GM12878 (cell line): ENCODE measurements at regions not wholly inside any gene's neighbourhood (a gene's known extent, or its start where the extent isn't known, plus 50 kb on each side); places are given as distances from the start of the nearest gene placed in this dataset.

ENCODE experiments used
- ATAC-seq: fragments of 200-7000 bp; cut with Tn5 transposase; 3 replicates; pipeline ENCODE4 v1.9.1; 2020; ENCODE audit warnings: mild to moderate bottlenecking, moderate library complexity
- BruUV-seq: library from RNA; stranded (reverse); fragments of 400-500 nt; replicated peaks from 2 replicates; lab custom pipeline; 2021; lab: Mats Ljungman, UMichigan
- CTCF ChIA-PET: fragments of 300-600 bp; sonication (Branson Sonifier 250); formaldehyde crosslinking; extraction: SDS; loops from one replicate; lab custom pipeline; 2021; ENCODE audit warnings: inconsistent platforms; lab: Yijun Ruan, JAX
- POLR2A ChIA-PET: fragments of 350-600 bp; formaldehyde crosslinking; extraction: SDS; loops from one replicate; lab custom pipeline; 2021; ENCODE audit warnings: inconsistent platforms; lab: Charles Lee
- RAD21 ChIA-PET: fragments of 300-600 bp; sonication (Branson Sonifier 250); formaldehyde crosslinking; loops from one replicate; lab custom pipeline; 2023; ENCODE audit warnings: antibody characterized with exemption; ENCODE audit not compliant: unreplicated experiment; lab: Charles Lee
- SMC1A ChIA-PET: fragments of 300-600 bp; sonication (Branson Sonifier 250); formaldehyde crosslinking; loops from one replicate; lab custom pipeline; 2023; ENCODE audit not compliant: unreplicated experiment, uncharacterized antibody; lab: Charles Lee
- DNase-seq: peaks from one replicate; pipeline ENCODE4 v3.0.0-alpha.2; 2011; ENCODE audit warnings: low read depth, low spot score
- FAIRE-seq: peaks from 3 replicates; lab custom pipeline; 2011; peaks lifted over from hg19 to GRCh38; lab: Jason Lieb, UNC
- H2AFZ ChIP-seq: 2 replicates; pipeline ENCODE4 v1.6.0; 2011; ENCODE audit warnings: low read depth, low read length, control low read depth; ENCODE audit not compliant: control insufficient read depth
- H3K27ac ChIP-seq: 2 replicates; pipeline ENCODE4 v1.5.1; 2011; ENCODE audit warnings: control low read depth; ENCODE audit not compliant: control insufficient read depth, insufficient read depth
- H3K27me3 ChIP-seq, 2 experiments: replicated peaks in 1 of 2; 2 replicates each; pipeline versions ENCODE4 v1.6.0 to v1.6.1; 2011; ENCODE audit warnings: low read length in 1 of 2; ENCODE audit not compliant: control insufficient read depth in 2 of 2, insufficient read depth in 2 of 2
- H3K36me3 ChIP-seq, 2 experiments: 2 replicates each; pipeline ENCODE4 v1.5.1; 2011; ENCODE audit warnings: low read length in 1 of 2; ENCODE audit not compliant: control insufficient read depth in 2 of 2, insufficient read depth in 2 of 2
- H3K4me1 ChIP-seq: 2 replicates; pipeline ENCODE4 v1.6.1; 2011; ENCODE audit warnings: mild to moderate bottlenecking, low read length, moderate library complexity, mixed read lengths; ENCODE audit not compliant: control insufficient read depth, insufficient read depth
- H3K4me2 ChIP-seq: 2 replicates; pipeline ENCODE4 v1.6.0; 2011; ENCODE audit warnings: control low read depth; ENCODE audit not compliant: control insufficient read depth, insufficient read depth
- H3K4me3 ChIP-seq: fragments of 200-600 bp; sonication (generic); 2 replicates; pipeline ENCODE4 v1.5.1; 2016
- H3K79me2 ChIP-seq: 2 replicates; pipeline ENCODE4 v1.6.0; 2011; ENCODE audit warnings: low read length; ENCODE audit not compliant: control insufficient read depth, insufficient read depth
- H3K9ac ChIP-seq: 2 replicates; pipeline ENCODE4 v1.8.0; 2011; ENCODE audit warnings: low read length, control low read depth, mixed read lengths; ENCODE audit not compliant: control insufficient read depth, insufficient read depth
- H3K9me3 ChIP-seq: replicated peaks from 3 replicates; pipeline ENCODE4 v1.5.1; 2011; ENCODE audit warnings: mild to moderate bottlenecking, low read length; ENCODE audit not compliant: control insufficient read depth, insufficient read depth
- H4K20me1 ChIP-seq: 2 replicates; pipeline ENCODE4 v1.6.0; 2011; ENCODE audit not compliant: control insufficient read depth, insufficient read depth
- BMI1 ChIP-seq: fragments of 450-650 bp; IDR thresholded peaks from 2 replicates; pipeline ENCODE4 v1.6.1; 2016; ENCODE audit warnings: mild to moderate bottlenecking, moderate library complexity, borderline replicate concordance
- CHD1 ChIP-seq: IDR thresholded peaks from 2 replicates; pipeline ENCODE4 v1.6.1; 2012; ENCODE audit warnings: low read depth, low read length, improper control_type of control experiment
- DPF2 ChIP-seq: fragments of 450-650 bp; IDR thresholded peaks from 2 replicates; pipeline ENCODE4 v1.6.1; 2017; ENCODE audit warnings: mild to moderate bottlenecking
- IRF5 ChIP-seq: fragments of 450-650 bp; IDR thresholded peaks from 2 replicates; pipeline ENCODE4 v1.6.1; 2017; ENCODE audit warnings: borderline replicate concordance
- JUNB ChIP-seq: IDR thresholded peaks from 2 replicates; pipeline ENCODE4 v1.6.1; 2016; ENCODE audit warnings: antibody characterized with exemption, mild to moderate bottlenecking
- JUND ChIP-seq: IDR thresholded peaks from 2 replicates; pipeline ENCODE4 v1.6.1; 2012; ENCODE audit warnings: low read depth, mild to moderate bottlenecking, low read length, improper control_type of control experiment, moderate library complexity
- LARP7 ChIP-seq: fragments of 450-650 bp; IDR thresholded peaks from 2 replicates; pipeline ENCODE4 v1.6.1; 2017; ENCODE audit warnings: mild to moderate bottlenecking
- MTA2 ChIP-seq: fragments of 450-650 bp; IDR thresholded peaks from 2 replicates; pipeline ENCODE4 v1.6.1; 2016; ENCODE audit warnings: low read depth, mild to moderate bottlenecking, moderate library complexity
- NRF1 ChIP-seq: conservative IDR thresholded peaks from 2 replicates; pipeline ENCODE4 v1.6.1; 2011; ENCODE audit warnings: mild to moderate bottlenecking, low read depth, low read length, improper control_type of control experiment
- PAX5 ChIP-seq: IDR thresholded peaks from 2 replicates; pipeline ENCODE4 v1.6.1; 2011; ENCODE audit warnings: low read depth, low read length, borderline replicate concordance
- POLR2AphosphoS2 ChIP-seq: IDR thresholded peaks from 2 replicates; pipeline ENCODE4 v1.6.1; 2011; ENCODE audit warnings: low read depth, mild to moderate bottlenecking, low read length, improper control_type of control experiment, moderate library complexity
- POLR2AphosphoS5 ChIP-seq: IDR thresholded peaks from 2 replicates; pipeline ENCODE4 v1.6.1; 2011; ENCODE audit warnings: mild to moderate bottlenecking, low read length, inconsistent platforms
- RB1 ChIP-seq: fragments of 450-650 bp; formaldehyde crosslinking; IDR thresholded peaks from 2 replicates; pipeline ENCODE4 v1.6.1; 2017; ENCODE audit warnings: mild to moderate bottlenecking, borderline replicate concordance
- RCOR1 ChIP-seq: conservative IDR thresholded peaks from 2 replicates; pipeline ENCODE4 v1.6.1; 2012; ENCODE audit warnings: low read depth, low read length, improper control_type of control experiment
- SMARCA5 ChIP-seq: fragments of 450-650 bp; IDR thresholded peaks from 2 replicates; pipeline ENCODE4 v1.6.1; 2017; ENCODE audit warnings: mild to moderate bottlenecking
- STAT3 ChIP-seq: IDR thresholded peaks from 2 replicates; pipeline ENCODE4 v1.6.1; 2011; ENCODE audit warnings: low read depth, low read length, improper control_type of control experiment
- TCF12 ChIP-seq: IDR thresholded peaks from 2 replicates; pipeline ENCODE4 v1.6.1; 2011; ENCODE audit warnings: low read depth, mild to moderate bottlenecking, low read length
- ZZZ3 ChIP-seq: IDR thresholded peaks from 2 replicates; pipeline ENCODE4 v1.6.1; 2011; ENCODE audit warnings: low read depth; ENCODE audit not compliant: control insufficient read depth, insufficient read length
- WGBS: methylation state at CpG from one replicate; pipeline ENCODE4 v1.1.6; 2016; ENCODE audit warnings: low lambda C conversion rate; ENCODE audit not compliant: insufficient replicate concordance, insufficient coverage; ENCODE audit errors: missing lambda C conversion rate; 5-methylcytosine and 5-hydroxymethylcytosine counted together
- in situ Hi-C: fragments of 300-500 bp; cut with MboI; formaldehyde crosslinking; loops from 9 replicates; pipeline ENCODE4 v1.14.3; 2018; ENCODE audit warnings: mixed read lengths
- intact Hi-C: fragments of 100-400 bp; cut with micrococcal nuclease; formaldehyde crosslinking; loops from one replicate; pipeline ENCODE4 v1.14.2; 2022; ENCODE audit not compliant: unreplicated experiment

- WGBS = 5% methylated on average over 1 of the region's 1 CpG
- Histone ChIP-seq H2AFZ (no peak overlapping the region), H4K20me1 (no peaks in the 10 kb centered on the region), H3K9ac (no peak overlapping the region), H3K27ac (no peak overlapping the region), H3K4me2 (no peak overlapping the region)
- ATAC-seq (no peak), DNase-seq (no peak)
- intact Hi-C loops = no loop called here
- SMC1A ChIA-PET = no interaction called here
- in situ Hi-C loops = no loop called here
- no peak for TF ChIP-seq STAT3
- no peak for TF ChIP-seq NRF1
- TF ChIP-seq JUND = no peak
- no peak for TF ChIP-seq SMARCA5
- no peak for TF ChIP-seq PAX5
- no peak for TF ChIP-seq RB1
- no peak for TF ChIP-seq POLR2AphosphoS5
- no peak for TF ChIP-seq RCOR1
- TF ChIP-seq MTA2 = no peak
- TF ChIP-seq BMI1 = no peak
- no peak for TF ChIP-seq JUNB
- no peak for TF ChIP-seq POLR2AphosphoS2
- TF ChIP-seq LARP7 = no peak
- no peak for TF ChIP-seq TCF12
- no peak for TF ChIP-seq IRF5
- no peak for TF ChIP-seq ZZZ3
- TF ChIP-seq DPF2 = no peak
- no peak for TF ChIP-seq CHD1
- TF ChIP-seq, all 136 proteins: peak for 0
- RAD21 ChIA-PET = no interaction called here
- no TSS peak for BruUV-seq
- H3K36me3 ChIP-seq = no peaks in the 10 kb centered on the region
- no peak overlapping the region for H3K4me3 ChIP-seq
- FAIRE-seq = no peak
- H3K4me1 ChIP-seq = no peaks in the 10 kb centered on the region
- H3K9me3 ChIP-seq = no peaks in the 10 kb centered on the region
- no peaks in the 10 kb centered on the region for H3K79me2 ChIP-seq
- H3K27me3 ChIP-seq = no peaks in the 10 kb centered on the region
- CTCF ChIA-PET = no interaction called here
- POLR2A ChIA-PET = no interaction called here
These were observed 1352.6 kb upstream of the NUDT12 start for GRCh38 chr5:104915226-104915625.
